Endothelial cell (in vitro differentiated cells): ENCODE measurements at regions not wholly inside any gene's neighbourhood (a gene's known extent, or its start where the extent isn't known, plus 50 kb on each side); places are given as distances from the start of the nearest gene placed in this dataset.
"Not testable (repeated sequence)": the region's sequence is repeated elsewhere in the genome, so short reads cannot be mapped to it uniquely, and the experiment has no call there.

ENCODE experiments used
- DNase-seq: peaks from one replicate; pipeline ENCODE4 v3.0.0; 2021; ENCODE audit warnings: low spot score
- H3K27ac Mint-ChIP-seq: one replicate; pipeline ENCODE4 v1.8.0; 2021; ENCODE audit warnings: mixed read lengths, inconsistent platforms; ENCODE audit not compliant: unreplicated experiment
- H3K27me3 Mint-ChIP-seq: one replicate; pipeline ENCODE4 v1.8.0; 2021; ENCODE audit warnings: mild to moderate bottlenecking, moderate library complexity, mixed read lengths, inconsistent platforms; ENCODE audit not compliant: unreplicated experiment
- H3K36me3 Mint-ChIP-seq: one replicate; pipeline ENCODE4 v1.8.0; 2021; ENCODE audit warnings: mild to moderate bottlenecking, low read depth, mixed read lengths, inconsistent platforms; ENCODE audit not compliant: unreplicated experiment
- H3K4me1 Mint-ChIP-seq: one replicate; pipeline ENCODE4 v1.8.0; 2021; ENCODE audit warnings: mild to moderate bottlenecking, mixed read lengths, inconsistent platforms; ENCODE audit not compliant: unreplicated experiment
- H3K4me3 Mint-ChIP-seq: one replicate; pipeline ENCODE4 v1.8.0; 2021; ENCODE audit warnings: mild to moderate bottlenecking, mixed read lengths, inconsistent platforms; ENCODE audit not compliant: unreplicated experiment
- H3K9me3 Mint-ChIP-seq: one replicate; pipeline ENCODE4 v1.8.0; 2021; ENCODE audit warnings: mixed read lengths, inconsistent platforms; ENCODE audit not compliant: unreplicated experiment
- CTCF ChIP-seq: fragments of 200-600 bp; sonication (generic); IDR thresholded peaks from one replicate; pipeline ENCODE4 v1.5.0; 2021; ENCODE audit warnings: antibody characterized with exemption; ENCODE audit not compliant: unreplicated experiment

DNA sequence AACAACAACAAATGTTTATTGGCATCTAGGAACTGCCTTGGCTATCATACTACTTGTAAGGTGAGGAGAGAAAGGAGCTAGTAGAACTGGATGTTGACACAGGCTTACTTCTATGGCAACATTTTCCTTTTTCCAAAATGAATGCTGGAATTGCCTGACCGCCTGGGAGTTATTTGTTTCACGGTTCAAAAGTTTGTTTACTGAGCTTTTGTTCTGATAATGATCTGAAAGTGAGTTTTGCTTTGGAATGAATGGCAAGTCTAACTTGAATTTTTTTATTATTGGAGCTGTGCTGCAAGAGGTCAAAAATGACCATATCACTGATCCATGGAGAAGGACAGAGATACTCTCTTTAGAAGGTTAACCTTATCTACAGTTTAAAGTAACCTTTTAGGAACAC lies 183.5 kb upstream of the CAND1 start:
- peaks cover 2% of the 10 kb centered on the region for H3K27me3 Mint-ChIP-seq
- no peak overlapping the region for H3K27ac Mint-ChIP-seq
- H3K4me1 Mint-ChIP-seq: no peaks in the 10 kb centered on the region
- no peak for TF ChIP-seq CTCF
- no peaks in the 10 kb centered on the region for H3K9me3 Mint-ChIP-seq
- H3K4me3 Mint-ChIP-seq: no peak overlapping the region
- no peak for DNase-seq
- no peaks in the 10 kb centered on the region for H3K36me3 Mint-ChIP-seq

DNA sequence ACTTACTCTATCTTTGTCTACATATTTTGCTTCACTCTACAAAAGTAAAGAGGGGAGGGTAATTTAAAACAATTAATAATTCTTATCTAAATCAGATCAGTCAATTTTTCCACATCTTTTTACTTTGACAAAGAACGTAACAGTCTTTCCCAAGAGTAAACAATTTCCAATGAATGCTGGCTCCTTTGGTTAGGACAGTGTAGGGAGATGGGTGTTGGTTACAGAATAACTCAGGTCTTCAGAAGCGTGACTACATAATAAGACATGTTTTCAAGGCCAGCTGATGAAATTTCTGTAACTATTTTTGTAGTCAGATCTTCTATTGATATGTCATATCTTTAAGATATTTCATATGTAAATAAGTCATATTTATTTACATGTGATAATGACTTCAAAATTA lies 183.0 kb upstream of the CAND1 start:
- Mint-ChIP-seq H3K27me3 (peaks cover 2% of the 10 kb centered on the region), H3K9me3 (no peaks in the 10 kb centered on the region), H3K4me3 (no peak overlapping the region), H3K27ac (no peak overlapping the region), H3K4me1 (no peaks in the 10 kb centered on the region), H3K36me3 (no peaks in the 10 kb centered on the region)
- DNase-seq: no peak
- TF ChIP-seq CTCF: no peak

GRCh38 chr12:67088401-67089118 lies 180.6 kb upstream of the CAND1 start:
- Mint-ChIP-seq H3K27ac (no peak overlapping the region), H3K27me3 (peaks cover 2% of the 10 kb centered on the region), H3K4me1 (no peaks in the 10 kb centered on the region), H3K36me3 (no peaks in the 10 kb centered on the region), H3K4me3 (no peak overlapping the region), H3K9me3 (no peaks in the 10 kb centered on the region)
- DNase-seq: no peak
- no peak for TF ChIP-seq CTCF

DNA sequence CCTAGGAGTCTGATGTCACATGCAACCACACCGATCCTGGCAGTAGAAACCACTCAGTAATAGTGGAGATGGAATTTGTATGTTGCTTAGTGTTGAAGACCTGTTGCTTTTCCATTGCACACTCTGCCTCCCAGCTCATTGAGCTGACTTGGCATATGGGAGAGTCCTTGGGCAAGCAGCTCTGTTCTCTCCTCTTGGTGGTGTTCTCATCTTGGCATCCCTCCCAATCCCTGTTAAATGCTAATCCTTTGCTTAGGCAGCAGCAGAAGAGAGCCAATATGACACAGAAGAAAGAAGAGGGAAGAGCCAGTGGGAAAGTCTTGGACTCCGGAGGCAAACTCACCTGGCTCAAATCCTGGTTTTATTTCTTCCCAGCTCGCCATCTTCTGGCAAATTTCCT lies 178.0 kb upstream of the CAND1 start:
- Mint-ChIP-seq H3K9me3 (no peaks in the 10 kb centered on the region), H3K36me3 (no peaks in the 10 kb centered on the region), H3K4me1 (no peaks in the 10 kb centered on the region), H3K27ac (no peak overlapping the region), H3K27me3 (peaks cover 2% of the 10 kb centered on the region), H3K4me3 (no peak overlapping the region)
- TF ChIP-seq CTCF: no peak
- no peak for DNase-seq

DNA sequence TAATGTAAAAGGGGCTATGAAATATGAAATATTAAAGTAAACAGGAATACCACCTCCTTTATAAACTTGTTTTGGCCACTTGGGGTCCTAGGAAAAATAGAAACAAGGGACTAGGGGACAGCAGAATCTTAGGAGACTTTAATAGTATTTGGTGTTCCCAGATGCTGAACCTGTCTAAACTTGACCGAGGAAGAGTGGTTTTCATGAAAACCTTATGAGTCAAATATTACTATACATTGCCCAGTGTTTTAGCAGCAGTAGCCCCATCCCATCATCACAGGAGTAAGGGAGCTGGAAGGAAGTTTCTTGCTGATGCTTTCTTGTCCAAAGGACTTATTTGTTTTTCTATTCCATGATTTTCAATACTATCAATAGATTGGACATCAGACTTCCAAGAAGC lies 177.5 kb upstream of the CAND1 start:
- peaks cover 2% of the 10 kb centered on the region for H3K27me3 Mint-ChIP-seq
- no peaks in the 10 kb centered on the region for H3K4me1 Mint-ChIP-seq
- no peak for DNase-seq
- TF ChIP-seq CTCF: no peak
- H3K9me3 Mint-ChIP-seq: no peaks in the 10 kb centered on the region
- H3K4me3 Mint-ChIP-seq: no peak overlapping the region
- no peak overlapping the region for H3K27ac Mint-ChIP-seq
- no peaks in the 10 kb centered on the region for H3K36me3 Mint-ChIP-seq

GRCh38 chr12:67092934-67093333 lies 176.2 kb upstream of the CAND1 start:
- H3K4me1 Mint-ChIP-seq, H3K36me3 Mint-ChIP-seq, H3K27me3 Mint-ChIP-seq, DNase-seq, H3K27ac Mint-ChIP-seq, H3K4me3 Mint-ChIP-seq, H3K9me3 Mint-ChIP-seq: not testable (repeated sequence)
